Ovary (tissue), 7 donors: ENCODE measurements at regions not wholly inside any gene's neighbourhood (a gene's known extent, or its start where the extent isn't known, plus 50 kb on each side); places are given as distances from the start of the nearest gene placed in this dataset.

Source experiments
- DNase-seq, 5 donors: peaks; one replicate each; pipeline ENCODE4 v3.0.0-alpha.2; 2019 to 2020
- H3K27ac ChIP-seq, 2 donors: fragments of 200-600 bp; one replicate each; pipeline versions ENCODE4 v1.5.1 to v1.8.0; 2019 to 2022
- H3K27me3 ChIP-seq: fragments of 200-600 bp; one replicate; pipeline ENCODE4 v1.8.0; 2022
- H3K36me3 ChIP-seq: fragments of 200-600 bp; sonication (generic); one replicate; pipeline ENCODE4 v1.5.1; 2019
- H3K4me1 ChIP-seq: one replicate; pipeline ENCODE4 v1.8.1; 2013; ENCODE audit warnings: mild to moderate bottlenecking, moderate library complexity; ENCODE audit not compliant: insufficient read depth
- H3K4me3 ChIP-seq: fragments of 200-600 bp; sonication (generic); one replicate; pipeline ENCODE4 v1.5.1; 2017
- H3K9me3 ChIP-seq, 2 donors: fragments of 200-600 bp in 1 of 2; sonication (generic) in 1 of 2; one replicate each; pipeline versions ENCODE4 v1.5.1 to v1.8.1; 2013 to 2019; ENCODE audit warnings: mild to moderate bottlenecking in 1 of 2, moderate library complexity in 1 of 2
- CTCF ChIP-seq, 3 donors: fragments of 450-650 bp in 2 of 3; fragments of 200-600 bp in 1 of 3; IDR thresholded peaks; one replicate each; pipeline versions ENCODE4 v1.5.1 to v1.8.0; 2016 to 2022; ENCODE audit warnings: antibody characterized with exemption in 3 of 3, mild to moderate bottlenecking in 1 of 3
- EP300 ChIP-seq: sonication (generic); formaldehyde crosslinking; IDR thresholded peaks from one replicate; pipeline ENCODE4 v1.6.1; 2017; ENCODE audit warnings: antibody characterized with exemption
- POLR2A ChIP-seq: fragments of 450-650 bp; IDR thresholded peaks from one replicate; pipeline ENCODE4 v1.6.1; 2017; ENCODE audit warnings: antibody characterized with exemption, mild to moderate bottlenecking, moderate library complexity
- WGBS, 3 donors: extraction: QIAGEN DNeasy Blood & Tissue Kit in 1 of 3; methylation state at CpG; one replicate each; pipeline versions ENCODE4 v1.1.5 to v1.1.7; 2013 to 2017; 5-methylcytosine and 5-hydroxymethylcytosine counted together
- intact Hi-C, 4 donors: fragments of 100-400 bp; cut with DNase I; formaldehyde crosslinking; loops; one replicate each; pipeline versions ENCODE4 v1.11.0 to v1.15.1; 2022 to 2023
- donor health status: DM: no; HTN: no; CAD: no; lungs with moderate emphysema.
- donor health status: DM: no; HTN: no; CAD: no.
- donor health status: Bipolar disorder and iron deficiency.
- donor health status: DM: no; HTN: no; CAD: no.
- donor health status: DM: yes; HTN: yes; CAD: no.

- H3K9me3 ChIP-seq = no peaks in the 10 kb centered on the region
- no peak for DNase-seq
- intact Hi-C loops = no loop called here
- H3K27ac ChIP-seq = no peak overlapping the region
- WGBS, 3 donors = 85 to 95% (median 93%) methylated on average over 5 of the region's 5 CpGs
- peaks cover 12% of the 10 kb centered on the region for H3K4me1 ChIP-seq
- no peaks in the 10 kb centered on the region for H3K36me3 ChIP-seq
- H3K4me3 ChIP-seq = no peak overlapping the region
- no peak for TF ChIP-seq EP300
- no peak for TF ChIP-seq CTCF (IDR thresholded peaks at IDR 0.05)
- no peaks in the 10 kb centered on the region for H3K27me3 ChIP-seq
Observed at GRCh38 chr11:15885854-15886253, 470.5 kb downstream of the SOX6 start.

DNA sequence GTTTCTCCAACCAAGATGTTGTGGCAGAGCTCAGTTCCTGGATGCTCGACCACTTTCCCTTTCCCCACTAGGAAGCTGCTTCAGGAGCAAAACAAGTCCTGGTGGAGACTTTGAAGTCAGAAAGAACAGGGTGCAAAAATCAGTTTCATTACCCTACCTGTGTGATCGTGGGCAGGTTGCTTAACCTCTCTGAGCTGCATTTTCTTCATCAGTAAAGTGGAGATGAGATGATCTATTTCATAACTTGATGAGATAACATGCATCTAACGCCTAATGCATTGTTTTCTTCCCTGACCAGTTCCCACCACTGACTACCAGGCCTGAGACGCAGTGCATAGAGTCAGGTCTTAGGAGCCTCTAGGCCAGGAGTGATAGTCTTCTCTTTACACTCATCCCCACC is 470.0 kb downstream of the SOX6 start:
- Histone ChIP-seq H3K27ac (no peak overlapping the region), H3K27me3 (no peaks in the 10 kb centered on the region), H3K4me1 (peaks cover 12% of the 10 kb centered on the region), H3K4me3 (no peak overlapping the region), H3K36me3 (no peaks in the 10 kb centered on the region), H3K9me3 (no peaks in the 10 kb centered on the region)
- no peak for DNase-seq
- intact Hi-C loops = no loop called here
- WGBS, 3 donors = 90 to 95% (median 94%) methylated on average over 4 of the region's 4 CpGs
- TF ChIP-seq EP300 = no peak
- no peak for TF ChIP-seq POLR2A

DNA sequence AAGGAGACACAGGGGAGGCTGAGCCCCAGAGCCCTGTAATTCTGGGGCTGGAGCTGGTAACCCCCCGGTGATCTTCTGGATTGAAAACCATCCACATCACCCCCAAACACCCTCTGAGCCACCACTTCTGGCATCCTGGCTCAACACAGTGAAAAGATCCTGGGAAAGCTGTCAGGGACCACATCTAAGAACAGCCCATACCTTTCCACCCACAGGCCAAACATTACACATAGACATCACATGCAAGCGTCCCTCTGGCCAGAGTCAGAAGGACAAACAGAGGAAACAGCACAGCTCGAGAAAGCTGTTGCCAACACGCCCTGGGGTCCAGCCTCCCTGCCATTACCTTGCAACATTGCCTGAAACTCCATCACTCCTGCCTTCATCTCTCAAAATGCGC is 469.5 kb downstream of the SOX6 start:
- Histone ChIP-seq H3K9me3 (no peaks in the 10 kb centered on the region), H3K4me1 (peaks cover 12% of the 10 kb centered on the region), H3K27ac (no peak overlapping the region), H3K27me3 (no peaks in the 10 kb centered on the region), H3K36me3 (no peaks in the 10 kb centered on the region), H3K4me3 (no peak overlapping the region)
- no peak for DNase-seq
- TF ChIP-seq CTCF (IDR thresholded peaks at IDR 0.05) (no peak), POLR2A (no peak), EP300 (no peak)
- WGBS, 3 donors = 91 to 95% (median 93%) methylated on average over 5 of the region's 5 CpGs
- intact Hi-C loops = no loop called here

- H3K27ac ChIP-seq = no peak overlapping the region
- no peaks in the 10 kb centered on the region for H3K9me3 ChIP-seq
- no peak for DNase-seq
- H3K4me1 ChIP-seq = peaks cover 12% of the 10 kb centered on the region
- TF ChIP-seq POLR2A = no peak
- TF ChIP-seq EP300 = no peak
- no peak for TF ChIP-seq CTCF (IDR thresholded peaks at IDR 0.05)
- intact Hi-C loops = no loop called here
- H3K4me3 ChIP-seq = no peak overlapping the region
- 15 to 29% (median 21%) methylated on average over 2 of the region's 2 CpGs for WGBS, 3 donors
- no peaks in the 10 kb centered on the region for H3K27me3 ChIP-seq
- H3K36me3 ChIP-seq = no peaks in the 10 kb centered on the region
Observed at GRCh38 chr11:15888556-15889345, 467.6 kb downstream of the SOX6 start.

DNA sequence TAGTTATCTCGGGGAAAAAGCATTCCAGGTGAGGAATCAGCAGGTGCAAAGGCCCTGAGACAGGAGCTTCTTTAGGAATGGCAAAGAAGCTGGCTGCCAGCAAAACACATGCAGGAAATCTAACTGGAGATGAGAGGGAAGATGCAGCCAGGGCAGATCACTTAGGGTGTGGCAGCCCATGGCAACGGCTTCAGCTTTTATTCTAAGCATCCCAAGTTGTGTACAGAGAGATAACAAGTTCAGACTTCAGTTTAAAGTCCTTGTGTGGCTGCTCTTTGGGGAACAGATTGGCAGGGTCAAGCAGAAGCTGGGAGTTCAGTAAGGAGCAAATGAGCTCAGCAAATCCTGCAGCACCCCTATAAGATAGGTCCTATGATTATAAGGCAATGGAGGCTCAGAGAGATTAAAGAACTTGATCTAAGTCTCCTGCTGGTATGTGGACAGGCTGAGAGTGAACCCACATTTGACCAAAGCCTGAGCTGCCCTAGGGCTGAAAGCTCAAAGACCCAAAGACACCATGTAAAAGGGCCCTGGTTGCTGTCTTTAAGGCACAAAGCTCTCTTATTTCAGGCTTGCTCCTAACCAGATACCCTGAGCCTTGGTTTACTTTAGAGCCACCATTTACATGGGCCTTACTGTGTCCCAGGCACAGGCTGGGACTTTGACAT is 466.8 kb downstream of the SOX6 start:
- intact Hi-C loops = no loop called here
- no peak for TF ChIP-seq POLR2A
- TF ChIP-seq CTCF (IDR thresholded peaks at IDR 0.05) = no peak
- no peak for TF ChIP-seq EP300
- Histone ChIP-seq H3K4me1 (peaks cover 8% of the 10 kb centered on the region), H3K36me3 (no peaks in the 10 kb centered on the region), H3K9me3 (no peaks in the 10 kb centered on the region), H3K27me3 (no peaks in the 10 kb centered on the region), H3K4me3 (no peak overlapping the region), H3K27ac (no peak overlapping the region)
- 51 to 63% (median 59%) methylated on average over 2 of the region's 2 CpGs for WGBS, 3 donors
- DNase-seq = no peak
